ENCODE measurements at regions not wholly inside any gene's neighbourhood (a gene's known extent, or its start where the extent isn't known, plus 50 kb on each side); places are given as distances from the start of the nearest gene placed in this dataset.

GRCh38 chr1:81678779-81679178 lies 122.0 kb upstream of the ADGRL2 start:
- H3K4me3 Mint-ChIP-seq, result no peak overlapping the region
- Histone ChIP-seq H3K4me3 (ENCODE audit: low read depth, low read length) (no peak overlapping the region), H3K27ac (ENCODE audit: insufficient read depth, low read length, poor library complexity, severe bottlenecking) (no peak overlapping the region), H3K4me1 (ENCODE audit: control insufficient read depth, insufficient read depth, low read length, poor library complexity, severe bottlenecking) (no peaks in the 10 kb centered on the region), H3K36me3 (ENCODE audit: control insufficient read depth, insufficient read depth, low read length) (no peaks in the 10 kb centered on the region), H3K27me3 (ENCODE audit: control insufficient read depth, insufficient read depth, low read length) (no peaks in the 10 kb centered on the region), H3K9me3 (ENCODE audit: control insufficient read depth in 2 of 2, low read length in 2 of 2) (no peaks in the 10 kb centered on the region)
- H3K4me1 Mint-ChIP-seq, result no peaks in the 10 kb centered on the region
- no peaks in the 10 kb centered on the region for H3K36me3 Mint-ChIP-seq
- H3K9me3 Mint-ChIP-seq, result peaks cover 2 to 10% (median 8%) of the 10 kb centered on the region in 7 donors
- no peak overlapping the region for H3K27ac Mint-ChIP-seq
- H3K27me3 Mint-ChIP-seq, result no peaks in the 10 kb centered on the region
- DNase-seq (no peak), ATAC-seq (ENCODE audit: low read depth in 2 of 2) (no peak)

GRCh38 chr1:81672766-81673165 lies 128.0 kb upstream of the ADGRL2 start:
- H3K27ac ChIP-seq (ENCODE audit: insufficient read depth, low read length, poor library complexity, severe bottlenecking), result no peak overlapping the region
- H3K4me3 ChIP-seq (ENCODE audit: low read depth, low read length), result no peak overlapping the region
- H3K36me3 ChIP-seq (ENCODE audit: control insufficient read depth, insufficient read depth, low read length), result no peaks in the 10 kb centered on the region
- H3K27ac Mint-ChIP-seq, result no peak overlapping the region
- H3K9me3 ChIP-seq (ENCODE audit: control insufficient read depth in 2 of 2, low read length in 2 of 2), result no peaks in the 10 kb centered on the region
- ATAC-seq (ENCODE audit: low read depth in 2 of 2) (no peak), DNase-seq (no peak)
- no peaks in the 10 kb centered on the region for H3K27me3 Mint-ChIP-seq
- H3K27me3 ChIP-seq (ENCODE audit: control insufficient read depth, insufficient read depth, low read length), result no peaks in the 10 kb centered on the region
- no peaks in the 10 kb centered on the region for H3K4me1 Mint-ChIP-seq
- H3K4me1 ChIP-seq (ENCODE audit: control insufficient read depth, insufficient read depth, low read length, poor library complexity, severe bottlenecking), result no peaks in the 10 kb centered on the region
- H3K9me3 Mint-ChIP-seq, result peaks cover 0 to 10% (median 8%) of the 10 kb centered on the region in 7 donors
- no peak overlapping the region for H3K4me3 Mint-ChIP-seq
- H3K36me3 Mint-ChIP-seq, result no peaks in the 10 kb centered on the region

GRCh38 chr1:81671038-81671437 lies 129.7 kb upstream of the ADGRL2 start:
- H3K9me3 Mint-ChIP-seq, result peaks cover 0 to 8% (median 2%) of the 10 kb centered on the region in 7 donors
- Histone ChIP-seq H3K4me1 (ENCODE audit: control insufficient read depth, insufficient read depth, low read length, poor library complexity, severe bottlenecking) (no peaks in the 10 kb centered on the region), H3K4me3 (ENCODE audit: low read depth, low read length) (no peak overlapping the region), H3K27ac (ENCODE audit: insufficient read depth, low read length, poor library complexity, severe bottlenecking) (no peak overlapping the region), H3K36me3 (ENCODE audit: control insufficient read depth, insufficient read depth, low read length) (no peaks in the 10 kb centered on the region), H3K27me3 (ENCODE audit: control insufficient read depth, insufficient read depth, low read length) (no peaks in the 10 kb centered on the region), H3K9me3 (ENCODE audit: control insufficient read depth in 2 of 2, low read length in 2 of 2) (no peaks in the 10 kb centered on the region)
- no peaks in the 10 kb centered on the region for H3K4me1 Mint-ChIP-seq
- no peak overlapping the region for H3K4me3 Mint-ChIP-seq
- DNase-seq (no peak), ATAC-seq (ENCODE audit: low read depth in 2 of 2) (no peak)
- no peaks in the 10 kb centered on the region for H3K36me3 Mint-ChIP-seq
- no peaks in the 10 kb centered on the region for H3K27me3 Mint-ChIP-seq
- H3K27ac Mint-ChIP-seq, result no peak overlapping the region

- no peaks in the 10 kb centered on the region for H3K4me1 ChIP-seq (ENCODE audit: control insufficient read depth, insufficient read depth, low read length, poor library complexity, severe bottlenecking)
- H3K27me3 ChIP-seq (ENCODE audit: control insufficient read depth, insufficient read depth, low read length), result no peaks in the 10 kb centered on the region
- Mint-ChIP-seq H3K27ac (no peak overlapping the region), H3K36me3 (no peaks in the 10 kb centered on the region), H3K9me3 (peaks cover 0 to 8% (median 2%) of the 10 kb centered on the region in 7 donors), H3K27me3 (no peaks in the 10 kb centered on the region), H3K4me3 (no peak overlapping the region), H3K4me1 (no peaks in the 10 kb centered on the region)
- no peaks in the 10 kb centered on the region for H3K9me3 ChIP-seq (ENCODE audit: control insufficient read depth in 2 of 2, low read length in 2 of 2)
- DNase-seq (no peak), ATAC-seq (ENCODE audit: low read depth in 2 of 2) (no peak)
- H3K36me3 ChIP-seq (ENCODE audit: control insufficient read depth, insufficient read depth, low read length), result no peaks in the 10 kb centered on the region
- H3K27ac ChIP-seq (ENCODE audit: insufficient read depth, low read length, poor library complexity, severe bottlenecking), result no peak overlapping the region
- no peak overlapping the region for H3K4me3 ChIP-seq (ENCODE audit: low read depth, low read length)
Observed at GRCh38 chr1:81670286-81670685, 130.4 kb upstream of the ADGRL2 start.

- Histone ChIP-seq H3K27me3 (ENCODE audit: control insufficient read depth, insufficient read depth, low read length) (no peaks in the 10 kb centered on the region), H3K27ac (ENCODE audit: insufficient read depth, low read length, poor library complexity, severe bottlenecking) (no peak overlapping the region), H3K4me3 (ENCODE audit: low read depth, low read length) (no peak overlapping the region), H3K4me1 (ENCODE audit: control insufficient read depth, insufficient read depth, low read length, poor library complexity, severe bottlenecking) (no peaks in the 10 kb centered on the region), H3K9me3 (ENCODE audit: control insufficient read depth in 2 of 2, low read length in 2 of 2) (no peaks in the 10 kb centered on the region), H3K36me3 (ENCODE audit: control insufficient read depth, insufficient read depth, low read length) (no peaks in the 10 kb centered on the region)
- no peaks in the 10 kb centered on the region for H3K4me1 Mint-ChIP-seq
- DNase-seq (no peak), ATAC-seq (ENCODE audit: low read depth in 2 of 2) (no peak)
- no peak overlapping the region for H3K4me3 Mint-ChIP-seq
- peaks cover 0 to 11% (median 4%) of the 10 kb centered on the region in 7 donors for H3K9me3 Mint-ChIP-seq
- H3K36me3 Mint-ChIP-seq, result no peaks in the 10 kb centered on the region
- no peak overlapping the region for H3K27ac Mint-ChIP-seq
- H3K27me3 Mint-ChIP-seq, result no peaks in the 10 kb centered on the region
Observed at GRCh38 chr1:81666586-81666985, 134.1 kb upstream of the ADGRL2 start.

GRCh38 chr1:81664341-81664740 lies 136.4 kb upstream of the ADGRL2 start:
- Mint-ChIP-seq H3K4me3 (no peak overlapping the region), H3K4me1 (no peaks in the 10 kb centered on the region), H3K36me3 (no peaks in the 10 kb centered on the region), H3K27me3 (no peaks in the 10 kb centered on the region), H3K27ac (no peak overlapping the region), H3K9me3 (peaks cover 0 to 9% (median 3%) of the 10 kb centered on the region in 7 donors)
- ATAC-seq (ENCODE audit: low read depth in 2 of 2) (no peak), DNase-seq (no peak)
- H3K4me1 ChIP-seq (ENCODE audit: control insufficient read depth, insufficient read depth, low read length, poor library complexity, severe bottlenecking), result no peaks in the 10 kb centered on the region
- H3K9me3 ChIP-seq (ENCODE audit: control insufficient read depth in 2 of 2, low read length in 2 of 2), result no peaks in the 10 kb centered on the region
- no peaks in the 10 kb centered on the region for H3K36me3 ChIP-seq (ENCODE audit: control insufficient read depth, insufficient read depth, low read length)
- no peak overlapping the region for H3K27ac ChIP-seq (ENCODE audit: insufficient read depth, low read length, poor library complexity, severe bottlenecking)
- H3K27me3 ChIP-seq (ENCODE audit: control insufficient read depth, insufficient read depth, low read length), result no peaks in the 10 kb centered on the region
- H3K4me3 ChIP-seq (ENCODE audit: low read depth, low read length), result no peak overlapping the region

- no peaks in the 10 kb centered on the region for H3K36me3 Mint-ChIP-seq
- DNase-seq (no peak), ATAC-seq (ENCODE audit: low read depth in 2 of 2) (no peak)
- Histone ChIP-seq H3K36me3 (ENCODE audit: control insufficient read depth, insufficient read depth, low read length) (no peaks in the 10 kb centered on the region), H3K27ac (ENCODE audit: insufficient read depth, low read length, poor library complexity, severe bottlenecking) (no peak overlapping the region), H3K4me3 (ENCODE audit: low read depth, low read length) (no peak overlapping the region), H3K4me1 (ENCODE audit: control insufficient read depth, insufficient read depth, low read length, poor library complexity, severe bottlenecking) (no peaks in the 10 kb centered on the region), H3K27me3 (ENCODE audit: control insufficient read depth, insufficient read depth, low read length) (no peaks in the 10 kb centered on the region), H3K9me3 (ENCODE audit: control insufficient read depth in 2 of 2, low read length in 2 of 2) (no peaks in the 10 kb centered on the region)
- no peaks in the 10 kb centered on the region for H3K27me3 Mint-ChIP-seq
- H3K9me3 Mint-ChIP-seq, result peaks cover 0 to 8% (median 1%) of the 10 kb centered on the region in 7 donors
- no peak overlapping the region for H3K27ac Mint-ChIP-seq
- H3K4me3 Mint-ChIP-seq, result no peak overlapping the region
- no peaks in the 10 kb centered on the region for H3K4me1 Mint-ChIP-seq
Observed at GRCh38 chr1:81662913-81663526, 137.7 kb upstream of the ADGRL2 start.

GRCh38 chr1:81660286-81660685 lies 140.4 kb upstream of the ADGRL2 start:
- ATAC-seq (ENCODE audit: low read depth in 2 of 2), result no peak
- H3K4me1 ChIP-seq (ENCODE audit: control insufficient read depth, insufficient read depth, low read length, poor library complexity, severe bottlenecking), result no peaks in the 10 kb centered on the region
- H3K27ac Mint-ChIP-seq, result no peak overlapping the region
- no peaks in the 10 kb centered on the region for H3K36me3 ChIP-seq (ENCODE audit: control insufficient read depth, insufficient read depth, low read length)
- no peak overlapping the region for H3K4me3 Mint-ChIP-seq
- no peak for DNase-seq
- no peaks in the 10 kb centered on the region for H3K4me1 Mint-ChIP-seq
- H3K36me3 Mint-ChIP-seq, result no peaks in the 10 kb centered on the region
- no peaks in the 10 kb centered on the region for H3K27me3 Mint-ChIP-seq
- no peaks in the 10 kb centered on the region for H3K27me3 ChIP-seq (ENCODE audit: control insufficient read depth, insufficient read depth, low read length)
- no peak overlapping the region for H3K27ac ChIP-seq (ENCODE audit: insufficient read depth, low read length, poor library complexity, severe bottlenecking)
- no peaks in the 10 kb centered on the region for H3K9me3 ChIP-seq (ENCODE audit: control insufficient read depth in 2 of 2, low read length in 2 of 2)
- H3K4me3 ChIP-seq (ENCODE audit: low read depth, low read length), result no peak overlapping the region
- peaks cover 0 to 14% (median 6%) of the 10 kb centered on the region in 7 donors for H3K9me3 Mint-ChIP-seq
